H1 (cell line): ENCODE measurements at regions not wholly inside any gene's neighbourhood (a gene's known extent, or its start where the extent isn't known, plus 50 kb on each side); places are given as distances from the start of the nearest gene placed in this dataset.

Experiments
- CTCF ChIA-PET: fragments of 300-600 bp; sonication (Branson Sonifier 250); formaldehyde crosslinking; loops from one replicate; lab custom pipeline; 2021; ENCODE audit not compliant: partially characterized antibody; lab: Charles Lee
- POLR2A ChIA-PET: fragments of 300-600 bp; sonication (Branson Sonifier 250); formaldehyde crosslinking; loops from one replicate; lab custom pipeline; 2021; ENCODE audit warnings: inconsistent platforms; ENCODE audit not compliant: partially characterized antibody; lab: Charles Lee
- DNase-seq, 2 experiments: peaks; one replicate each; pipeline versions ENCODE4 v3.0.0 to v3.0.0-alpha.2; 2010 to 2022; ENCODE audit warnings: low spot score in 2 of 2, low read depth in 1 of 2, mixed read lengths in 1 of 2
- FAIRE-seq: peaks from 2 replicates; lab custom pipeline; 2011; peaks lifted over from hg19 to GRCh38; lab: Jason Lieb, UNC
- H2AFZ ChIP-seq: 2 replicates; pipeline ENCODE4 v1.8.1; 2012; ENCODE audit warnings: low read length, inconsistent platforms
- H2AK5ac ChIP-seq: 2 replicates; pipeline ENCODE4 v1.6.1; 2013; ENCODE audit warnings: low read depth, low read length
- H2BK120ac ChIP-seq: replicated peaks from 2 replicates; pipeline ENCODE3; 2013; ENCODE audit warnings: low read depth, low read length, inconsistent platforms
- H2BK12ac ChIP-seq: 2 replicates; pipeline ENCODE4 v1.6.1; 2013; ENCODE audit warnings: low read depth, low read length
- H2BK15ac ChIP-seq: 2 replicates; pipeline ENCODE4 v1.6.1; 2013; ENCODE audit warnings: low read length
- H2BK20ac ChIP-seq: 2 replicates; pipeline ENCODE4 v1.6.1; 2013; ENCODE audit warnings: low read length
- H2BK5ac ChIP-seq: 2 replicates; pipeline ENCODE4 v1.6.1; 2013; ENCODE audit warnings: low read depth, low read length
- H3K14ac ChIP-seq: 2 replicates; pipeline ENCODE4 v1.6.1; 2013; ENCODE audit warnings: inconsistent platforms; ENCODE audit not compliant: insufficient read length
- H3K18ac ChIP-seq: 2 replicates; pipeline ENCODE4 v1.6.1; 2013; ENCODE audit warnings: low read length; ENCODE audit errors: extremely low read depth
- H3K23ac ChIP-seq: 2 replicates; pipeline ENCODE4 v1.6.1; 2013; ENCODE audit warnings: inconsistent platforms; ENCODE audit not compliant: insufficient read length
- H3K23me2 ChIP-seq: 2 replicates; pipeline ENCODE4 v1.6.1; 2013; ENCODE audit warnings: low read depth, low read length
- H3K27ac ChIP-seq: 2 replicates; pipeline ENCODE4 v1.6.1; 2011; ENCODE audit warnings: low read depth, low read length, inconsistent platforms
- H3K27me3 ChIP-seq, 4 experiments: replicated peaks in 1 of 4; 1 replicate in 1 of 4; 2 replicates in 3 of 4; pipeline versions ENCODE4 v1.6.1 to v1.8.1; 2011 to 2013; ENCODE audit warnings: low read length in 3 of 4, mild to moderate bottlenecking in 3 of 4, inconsistent platforms in 2 of 4, mixed read lengths in 2 of 4, moderate library complexity in 1 of 4; ENCODE audit not compliant: control insufficient read depth in 3 of 4, insufficient read depth in 3 of 4; ENCODE audit errors: extremely low read depth in 1 of 4
- H3K36me3 ChIP-seq, 4 experiments: 2 replicates each; pipeline versions ENCODE4 v1.6.1 to v1.8.1; 2011 to 2013; ENCODE audit warnings: mild to moderate bottlenecking in 4 of 4, low read length in 3 of 4, moderate library complexity in 2 of 4, control low read depth in 1 of 4, inconsistent platforms in 1 of 4; ENCODE audit not compliant: insufficient read depth in 4 of 4, control insufficient read depth in 2 of 4
- H3K4ac ChIP-seq: replicated peaks from 2 replicates; pipeline ENCODE3; 2013; ENCODE audit warnings: low read length, low read depth, mixed read lengths, inconsistent platforms; ENCODE audit not compliant: insufficient read length
- H3K4me1 ChIP-seq, 4 experiments: replicated peaks in 1 of 4; 1 replicate in 1 of 4; 2 replicates in 3 of 4; pipeline versions ENCODE4 v1.6.1 to v1.8.1; 2011 to 2013; ENCODE audit warnings: low read length in 3 of 4, inconsistent platforms in 2 of 4, mixed read lengths in 1 of 4; ENCODE audit not compliant: insufficient read depth in 4 of 4, control insufficient read depth in 3 of 4
- H3K4me2 ChIP-seq, 2 experiments: 2 replicates each; pipeline versions ENCODE4 v1.6.1 to v1.8.1; 2011 to 2013; ENCODE audit warnings: low read depth in 2 of 2, low read length in 2 of 2, control low read depth in 1 of 2, inconsistent platforms in 1 of 2, mild to moderate bottlenecking in 1 of 2; ENCODE audit not compliant: insufficient read depth in 1 of 2
- H3K4me3 ChIP-seq, 4 experiments: fragments of 200-600, 300-600 bp in 1 of 4; sonication (generic), shearing (Covaris generic), sonication (Bioruptor Twin) in 1 of 4; 2 replicates each; pipeline versions ENCODE4 v1.5.1 to v1.8.1; 2011 to 2016; ENCODE audit warnings: low read length in 4 of 4, low read depth in 3 of 4, control low read depth in 2 of 4, inconsistent platforms in 2 of 4, mild to moderate bottlenecking in 2 of 4, mixed read lengths in 1 of 4, moderate library complexity in 1 of 4; ENCODE audit not compliant: insufficient read depth in 2 of 4; ENCODE audit errors: extremely low read depth in 1 of 4
- H3K56ac ChIP-seq: replicated peaks from 2 replicates; pipeline ENCODE3; 2013; ENCODE audit warnings: low read depth, mild to moderate bottlenecking, mixed read lengths, low read length, inconsistent platforms; ENCODE audit not compliant: insufficient read length
- H3K79me1 ChIP-seq: 2 replicates; pipeline ENCODE4 v1.6.1; 2013; ENCODE audit warnings: low read depth, low read length, control low read depth
- H3K79me2 ChIP-seq, 2 experiments: 2 replicates each; pipeline versions ENCODE4 v1.6.1 to v1.8.1; 2012 to 2013; ENCODE audit warnings: low read length in 2 of 2, mild to moderate bottlenecking in 2 of 2, inconsistent platforms in 1 of 2; ENCODE audit not compliant: insufficient read depth in 2 of 2, control insufficient read depth in 1 of 2
- H3K9ac ChIP-seq, 4 experiments: replicated peaks in 1 of 4; 1 replicate in 1 of 4; 2 replicates in 3 of 4; pipeline versions ENCODE4 v1.6.1 to v1.8.1; 2011 to 2013; ENCODE audit warnings: low read depth in 3 of 4, low read length in 3 of 4, control low read depth in 2 of 4, mild to moderate bottlenecking in 2 of 4, moderate library complexity in 2 of 4, inconsistent platforms in 1 of 4; ENCODE audit errors: extremely low read depth in 1 of 4
- H3K9me3 ChIP-seq, 2 experiments: 2 replicates each; pipeline versions ENCODE4 v1.6.1 to v1.8.1; 2012 to 2013; ENCODE audit warnings: mild to moderate bottlenecking in 2 of 2, moderate library complexity in 2 of 2, control low read depth in 1 of 2, inconsistent platforms in 1 of 2, low read depth in 1 of 2, low read length in 1 of 2, mixed read lengths in 1 of 2; ENCODE audit not compliant: insufficient read depth in 2 of 2
- H4K20me1 ChIP-seq, 2 experiments: replicated peaks in 1 of 2; 2 replicates each; pipeline versions ENCODE3 to v1.8.1; 2011 to 2013; ENCODE audit warnings: inconsistent platforms in 2 of 2, low read length in 2 of 2, mild to moderate bottlenecking in 1 of 2; ENCODE audit not compliant: insufficient read depth in 2 of 2, control insufficient read depth in 1 of 2
- H4K5ac ChIP-seq: 2 replicates; pipeline ENCODE4 v1.6.1; 2013; ENCODE audit warnings: low read length, low read depth, mixed read lengths, inconsistent platforms; ENCODE audit not compliant: insufficient read length
- H4K8ac ChIP-seq: 2 replicates; pipeline ENCODE4 v1.8.0; 2013; ENCODE audit warnings: mild to moderate bottlenecking, moderate library complexity, low read length, inconsistent platforms; ENCODE audit not compliant: insufficient read depth; ENCODE audit errors: extremely low read depth
- H4K91ac ChIP-seq: replicated peaks from 2 replicates; pipeline ENCODE3; 2013; ENCODE audit warnings: low read length, mixed read lengths, inconsistent platforms; ENCODE audit not compliant: insufficient read length
- BRCA1 ChIP-seq: IDR thresholded peaks from 2 replicates; pipeline ENCODE4 v1.6.1; 2012; ENCODE audit warnings: low read depth, low read length, improper control_type of control experiment
- CBX8 ChIP-seq: fragments of 300-800, 300-1000 bp; sonication (generic); IDR thresholded peaks from 2 replicates; pipeline ENCODE4 v1.7.1; 2016; ENCODE audit warnings: low read depth, low read length, borderline replicate concordance
- CEBPB ChIP-seq: IDR thresholded peaks from 2 replicates; pipeline ENCODE4 v1.6.1; 2012; ENCODE audit warnings: low read depth, low read length
- CHD2 ChIP-seq: IDR thresholded peaks from 2 replicates; pipeline ENCODE4 v1.6.1; 2012; ENCODE audit warnings: low read length, improper control_type of control experiment
- CTBP2 ChIP-seq: IDR thresholded peaks from 2 replicates; pipeline ENCODE4 v1.7.0; 2011; ENCODE audit warnings: borderline replicate concordance, mild to moderate bottlenecking, moderate library complexity, mixed read lengths, low read length; ENCODE audit not compliant: insufficient read depth, insufficient read length
- EZH2 ChIP-seq: fragments of 200-600 bp; sonication (generic); IDR thresholded peaks from 2 replicates; pipeline ENCODE4 v1.7.1; 2012; ENCODE audit warnings: low read depth, mild to moderate bottlenecking, moderate library complexity, low read length, inconsistent platforms; ENCODE audit not compliant: severe bottlenecking
- GABPA ChIP-seq: IDR thresholded peaks from 2 replicates; pipeline ENCODE4 v1.6.1; 2011; ENCODE audit warnings: mild to moderate bottlenecking, low read length, moderate library complexity, borderline replicate concordance; ENCODE audit not compliant: insufficient read depth
- JUND ChIP-seq: IDR thresholded peaks from 2 replicates; pipeline ENCODE4 v1.6.1; 2011; ENCODE audit warnings: mild to moderate bottlenecking, improper control_type of control experiment, low read length
- POU5F1 ChIP-seq: IDR thresholded peaks from 2 replicates; pipeline ENCODE4 v1.6.1; 2011; ENCODE audit warnings: low read depth, mild to moderate bottlenecking, low read length, moderate library complexity
- RAD21 ChIP-seq, 2 experiments: IDR thresholded peaks in 1 of 2; conservative IDR thresholded peaks in 1 of 2; 2 replicates each; pipeline ENCODE4 v1.6.1; 2011; ENCODE audit warnings: low read depth in 2 of 2, low read length in 2 of 2, improper control_type of control experiment in 1 of 2, inconsistent platforms in 1 of 2, mild to moderate bottlenecking in 1 of 2, moderate library complexity in 1 of 2
- TBP ChIP-seq: IDR thresholded peaks from 2 replicates; pipeline ENCODE4 v1.6.1; 2011; ENCODE audit warnings: low read depth, low read length, improper control_type of control experiment
- TCF12 ChIP-seq: IDR thresholded peaks from 2 replicates; pipeline ENCODE4 v1.6.1; 2011; ENCODE audit warnings: low read depth, mild to moderate bottlenecking, low read length
- ZNF274 ChIP-seq: IDR thresholded peaks from 2 replicates; pipeline ENCODE4 v1.7.0; 2012; ENCODE audit warnings: low read length, borderline replicate concordance; ENCODE audit errors: extremely low read depth
- WGBS, 2 experiments: shearing (Covaris generic) in 1 of 2; methylation state at CpG; one replicate each; pipeline versions ENCODE4 v1.1.6 to v1.1.7; 2013 to 2015; ENCODE audit warnings: low lambda C conversion rate in 2 of 2, mixed read lengths in 2 of 2, inconsistent platforms in 1 of 2, low coverage in 1 of 2, missing lambda C conversion rate in 1 of 2; ENCODE audit not compliant: insufficient replicate concordance in 2 of 2, insufficient coverage in 1 of 2, insufficient read length in 1 of 2; ENCODE audit errors: extremely low coverage in 1 of 2, missing lambda C conversion rate in 1 of 2; 5-methylcytosine and 5-hydroxymethylcytosine counted together

GRCh38 chr16:79776243-79776847 lies 175.8 kb upstream of the MAF start:
- peaks cover 0 to 7% (median 4%) of the 10 kb centered on the region in 4 experiments; a peak in 4 of 7 replicates for H3K4me1 ChIP-seq
- no peak overlapping the region for H2BK20ac ChIP-seq
- no peaks in the 10 kb centered on the region for H3K79me1 ChIP-seq
- CTCF ChIA-PET, result interaction anchor here (0.6 to 1.2 kb wide), 7 partner anchors 9 to 1174 kb away, joined by 3 to 4 read pairs (median 3); no protein-coding TSS in a partner anchor
- POLR2A ChIA-PET, result no interaction called here
- no peaks in the 10 kb centered on the region for H3K9me3 ChIP-seq
- H4K20me1 ChIP-seq, result no peaks in the 10 kb centered on the region
- H3K27ac ChIP-seq, result no peak overlapping the region
- 71% methylated on average over 4 of the region's 4 CpGs; no CpG with 5 or more reads in 1 of the 2 experiments for WGBS, 2 experiments
- no peak overlapping the region for H2BK120ac ChIP-seq
- H4K8ac ChIP-seq, result no peak overlapping the region
- H3K4me3 ChIP-seq, result no peak overlapping the region
- H3K56ac ChIP-seq, result no peak overlapping the region
- H2AK5ac ChIP-seq, result no peak overlapping the region
- H3K79me2 ChIP-seq, result no peaks in the 10 kb centered on the region
- no peaks in the 10 kb centered on the region for H3K27me3 ChIP-seq
- FAIRE-seq (peak; percentile 19), DNase-seq (no peak)
- H2BK5ac ChIP-seq, result no peak overlapping the region
- H3K4me2 ChIP-seq, result peak overlapping the region in 1 of 2 experiments; percentile 32; a peak in 1 of 4 replicates
- H3K23me2 ChIP-seq, result no peaks in the 10 kb centered on the region; the same call in 1 of the 2 replicates
- no peak overlapping the region for H4K5ac ChIP-seq
- H2BK15ac ChIP-seq, result no peak overlapping the region
- H2BK12ac ChIP-seq, result no peak overlapping the region
- H4K91ac ChIP-seq, result no peak overlapping the region
- no peak overlapping the region for H3K23ac ChIP-seq
- H3K14ac ChIP-seq, result no peak overlapping the region
- no peak overlapping the region for H3K4ac ChIP-seq
- no peak overlapping the region for H3K9ac ChIP-seq
- H3K18ac ChIP-seq, result peak overlapping the region; percentile 11; the same call in 1 of the 2 replicates
- H3K36me3 ChIP-seq, result no peaks in the 10 kb centered on the region
- peak overlapping the region; percentile 96 for H2AFZ ChIP-seq
- TF ChIP-seq ZNF274, result no peak
- TF ChIP-seq EZH2, result no peak
- peak; percentile 15 to 20; a peak in 3 of 4 replicates for TF ChIP-seq RAD21 (IDR thresholded peaks at IDR 0.05 in 1 of 2, conservative IDR thresholded peaks at IDR 0.05 in 1 of 2; ENCODE audit: low read depth in 2 of 2, low read length in 2 of 2)
- TF ChIP-seq TBP, result no peak
- no peak for TF ChIP-seq BRCA1
- TF ChIP-seq CBX8, result no peak
- no peak for TF ChIP-seq JUND
- 0 out of 2 replicates have a peak, but pooled peaks have one; percentile 22 for TF ChIP-seq TCF12
- TF ChIP-seq CEBPB, result no peak
- TF ChIP-seq GABPA, result no peak
- no peak for TF ChIP-seq CTBP2
- TF ChIP-seq POU5F1, result no peak
- no peak for TF ChIP-seq CHD2
